HEK293 (cell line): ENCODE measurements at regions not wholly inside any gene's neighbourhood (a gene's known extent, or its start where the extent isn't known, plus 50 kb on each side); places are given as distances from the start of the nearest gene placed in this dataset.

Source experiments
- CTCF ChIA-PET: fragments of 350-600 bp; formaldehyde crosslinking; extraction: SDS; loops from one replicate; lab custom pipeline; 2021; ENCODE audit warnings: antibody characterized with exemption; lab: Yijun Ruan, JAX
- POLR2A ChIA-PET: fragments of 300-600 bp; formaldehyde crosslinking; extraction: SDS; loops from one replicate; lab custom pipeline; 2020; ENCODE audit warnings: antibody characterized with exemption, inconsistent platforms; lab: Yijun Ruan, JAX
- H3K27ac ChIP-seq: fragments of 200-500 bp; sonication (Bioruptor generic); 2 replicates; pipeline ENCODE4 v1.5.1; 2014; ENCODE audit warnings: low read depth, low read length, control low read depth, inconsistent platforms; ENCODE audit errors: extremely low read depth
- H3K36me3 ChIP-seq, 2 experiments: fragments of 200-500 bp in 1 of 2; sonication (Bioruptor generic) in 1 of 2; 1 replicate in 1 of 2; 2 replicates in 1 of 2; pipeline ENCODE4 v1.5.1; 2014 to 2017; ENCODE audit warnings: inconsistent platforms in 2 of 2, low read length in 2 of 2; ENCODE audit not compliant: control insufficient read depth in 2 of 2, insufficient read depth in 1 of 2
- H3K4me1 ChIP-seq: fragments of 200-500 bp; sonication (Bioruptor generic); 2 replicates; pipeline ENCODE4 v1.5.1; 2014; ENCODE audit warnings: mild to moderate bottlenecking, low read length, inconsistent platforms; ENCODE audit not compliant: control insufficient read depth, insufficient read depth
- H3K4me3 ChIP-seq: 2 replicates; pipeline ENCODE4 v1.5.1; 2011; ENCODE audit warnings: low read depth, mild to moderate bottlenecking, control low read depth, low read length, moderate library complexity
- H3K9me3 ChIP-seq: fragments of 200-500 bp; sonication (Bioruptor generic); 2 replicates; pipeline ENCODE4 v1.5.1; 2014; ENCODE audit warnings: low read depth, low read length, inconsistent platforms; ENCODE audit not compliant: control insufficient read depth, insufficient read depth
- ELK4 ChIP-seq: IDR thresholded peaks from 2 replicates; pipeline ENCODE4 v1.6.1; 2011; ENCODE audit warnings: mild to moderate bottlenecking, low read depth, low read length, borderline replicate concordance
- OVOL3 ChIP-seq: fragments of 450-650 bp; formaldehyde crosslinking; IDR thresholded peaks from 2 replicates; pipeline ENCODE4 v1.5.1; 2016; ENCODE audit warnings: missing biosample characterization, missing genetic modification characterization
- SALL2 ChIP-seq: fragments of 450-650 bp; formaldehyde crosslinking; IDR thresholded peaks from 2 replicates; pipeline ENCODE4 v1.5.0; 2017; ENCODE audit warnings: missing biosample characterization, mild to moderate bottlenecking, missing genetic modification characterization, borderline replicate concordance
- SP3 ChIP-seq: fragments of 450-650 bp; formaldehyde crosslinking; IDR thresholded peaks from 2 replicates; pipeline ENCODE4 v1.5.1; 2016; ENCODE audit warnings: missing biosample characterization, missing genetic modification characterization
- TCF7L2 ChIP-seq: IDR thresholded peaks from 2 replicates; pipeline ENCODE4 v1.6.1; 2011; ENCODE audit warnings: low read depth, mild to moderate bottlenecking, inconsistent platforms, low read length, moderate library complexity, borderline replicate concordance
- ZBTB21 ChIP-seq: fragments of 450-650 bp; formaldehyde crosslinking; IDR thresholded peaks from 2 replicates; pipeline ENCODE4 v1.5.1; 2017; ENCODE audit warnings: missing biosample characterization, missing genetic modification characterization
- ZFP37 ChIP-seq: fragments of 450-650 bp; formaldehyde crosslinking; IDR thresholded peaks from 2 replicates; pipeline ENCODE4 v1.5.1; 2016; ENCODE audit warnings: missing biosample characterization, missing genetic modification characterization
- ZFP41 ChIP-seq: fragments of 450-650 bp; formaldehyde crosslinking; IDR thresholded peaks from 2 replicates; pipeline ENCODE4 v1.5.1; 2016; ENCODE audit warnings: missing biosample characterization, missing genetic modification characterization, borderline replicate concordance
- ZNF10 ChIP-seq: fragments of 450-650 bp; formaldehyde crosslinking; IDR thresholded peaks from 2 replicates; pipeline ENCODE4 v1.5.1; 2017; ENCODE audit warnings: missing biosample characterization, missing genetic modification characterization
- ZNF132 ChIP-seq: fragments of 450-650 bp; formaldehyde crosslinking; IDR thresholded peaks from 2 replicates; pipeline ENCODE4 v1.5.1; 2017; ENCODE audit warnings: missing biosample characterization, missing genetic modification characterization, borderline replicate concordance
- ZNF2 ChIP-seq: fragments of 450-650 bp; formaldehyde crosslinking; IDR thresholded peaks from 2 replicates; pipeline ENCODE4 v1.5.1; 2016; ENCODE audit warnings: missing biosample characterization, missing genetic modification characterization
- ZNF211 ChIP-seq: fragments of 450-650 bp; formaldehyde crosslinking; IDR thresholded peaks from 2 replicates; pipeline ENCODE4 v1.5.1; 2016; ENCODE audit warnings: low read depth, missing biosample characterization, missing genetic modification characterization
- ZNF266 ChIP-seq: fragments of 450-650 bp; formaldehyde crosslinking; IDR thresholded peaks from 2 replicates; pipeline ENCODE4 v1.5.1; 2016; ENCODE audit warnings: missing biosample characterization, missing genetic modification characterization, low read depth
- ZNF302 ChIP-seq: fragments of 450-650 bp; formaldehyde crosslinking; IDR thresholded peaks from 2 replicates; pipeline ENCODE4 v1.5.1; 2016; ENCODE audit warnings: missing biosample characterization, missing genetic modification characterization, low read depth
- ZNF555 ChIP-seq: fragments of 450-650 bp; formaldehyde crosslinking; conservative IDR thresholded peaks from 2 replicates; pipeline ENCODE4 v1.5.1; 2017; ENCODE audit warnings: missing biosample characterization, mild to moderate bottlenecking, missing genetic modification characterization, inconsistent platforms
- ZNF621 ChIP-seq: fragments of 450-650 bp; formaldehyde crosslinking; IDR thresholded peaks from 2 replicates; pipeline ENCODE4 v1.5.1; 2017; ENCODE audit warnings: missing biosample characterization, missing genetic modification characterization
- ZNF623 ChIP-seq: fragments of 450-650 bp; formaldehyde crosslinking; IDR thresholded peaks from 2 replicates; pipeline ENCODE4 v1.5.1; 2016; ENCODE audit warnings: missing biosample characterization, missing genetic modification characterization
- ZNF664 ChIP-seq: fragments of 450-650 bp; formaldehyde crosslinking; IDR thresholded peaks from 2 replicates; pipeline ENCODE4 v1.5.1; 2016; ENCODE audit warnings: missing biosample characterization, missing genetic modification characterization
- ZNF830 ChIP-seq: fragments of 450-650 bp; IDR thresholded peaks from 2 replicates; pipeline ENCODE4 v1.5.0; 2018; ENCODE audit warnings: missing biosample characterization, missing genetic modification characterization, low read depth, mild to moderate bottlenecking, moderate library complexity
- ZSCAN16 ChIP-seq: fragments of 450-650 bp; formaldehyde crosslinking; IDR thresholded peaks from 2 replicates; pipeline ENCODE4 v1.5.1; 2016; ENCODE audit warnings: missing biosample characterization, missing genetic modification characterization
- TF ChIP-seq, protein P1 (sequence below): fragments of 450-650 bp; formaldehyde crosslinking; IDR thresholded peaks from 2 replicates; pipeline ENCODE4 v1.5.1; 2017; ENCODE audit warnings: missing biosample characterization, missing genetic modification characterization

- POLR2A ChIA-PET: no interaction called here
- H3K36me3 ChIP-seq: no peaks in the 10 kb centered on the region
- CTCF ChIA-PET: interaction anchor here (1.0 kb wide), 1 partner anchor 26 kb away, joined by 4 read pairs; no protein-coding TSS in a partner anchor
Observed at GRCh38 chr10:83897626-83898025, 241.7 kb upstream of the GHITM start.

DNA sequence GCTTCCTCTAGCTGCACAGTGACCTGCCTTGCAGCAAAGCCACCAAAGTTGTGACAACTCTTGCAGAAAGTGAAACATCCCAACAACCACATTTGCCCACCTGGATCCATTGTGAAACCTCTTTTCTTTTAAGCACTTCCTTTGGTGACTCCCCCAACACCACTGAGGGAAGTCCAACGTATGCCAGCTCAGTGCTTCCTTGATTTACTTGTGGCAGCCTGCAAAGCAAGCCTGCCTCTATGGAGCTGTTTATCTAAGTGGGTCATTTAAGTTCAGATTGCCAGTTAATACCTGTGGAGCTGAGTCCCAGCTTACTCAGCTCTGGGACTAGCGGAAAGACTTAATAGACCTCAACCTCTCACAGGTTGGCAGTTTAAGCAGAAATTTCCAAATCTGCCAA is 230.8 kb upstream of the GHITM start:
- CTCF ChIA-PET: no interaction called here
- H3K9me3 ChIP-seq: no peaks in the 10 kb centered on the region

More at GRCh38 chr10:83897626-83898025, 241.7 kb upstream of the GHITM start:
- TF ChIP-seq ZNF664 (tag by site-specific recombination) (no peak), ZSCAN16 (tag by site-specific recombination) (no peak), ZNF10 (no peak), ZFP37 (tag by site-specific recombination) (no peak), SALL2 (tag by site-specific recombination) (no peak), ZNF211 (tag by site-specific recombination) (no peak), ZNF621 (tag by site-specific recombination) (no peak), ZNF2 (tag by site-specific recombination) (no peak), ZNF266 (tag by site-specific recombination) (no peak), TCF7L2 (no peak), ZBTB21 (tag by site-specific recombination) (no peak)
- Histone ChIP-seq H3K4me1 (no peaks in the 10 kb centered on the region), H3K27ac (no peak overlapping the region), H3K9me3 (no peaks in the 10 kb centered on the region), H3K4me3 (no peak overlapping the region)

GRCh38 chr10:83909001-83909400 is 230.3 kb upstream of the GHITM start:
- no peaks in the 10 kb centered on the region for H3K4me1 ChIP-seq
- TF ChIP-seq SP3 (tag by site-specific recombination) (no peak), ZNF830 (tag by site-specific recombination) (no peak), ZNF302 (tag by site-specific recombination) (no peak), OVOL3 (tag by site-specific recombination) (no peak), ZNF555 (tag by site-specific recombination) (no peak)
- TF ChIP-seq, protein P1, sequence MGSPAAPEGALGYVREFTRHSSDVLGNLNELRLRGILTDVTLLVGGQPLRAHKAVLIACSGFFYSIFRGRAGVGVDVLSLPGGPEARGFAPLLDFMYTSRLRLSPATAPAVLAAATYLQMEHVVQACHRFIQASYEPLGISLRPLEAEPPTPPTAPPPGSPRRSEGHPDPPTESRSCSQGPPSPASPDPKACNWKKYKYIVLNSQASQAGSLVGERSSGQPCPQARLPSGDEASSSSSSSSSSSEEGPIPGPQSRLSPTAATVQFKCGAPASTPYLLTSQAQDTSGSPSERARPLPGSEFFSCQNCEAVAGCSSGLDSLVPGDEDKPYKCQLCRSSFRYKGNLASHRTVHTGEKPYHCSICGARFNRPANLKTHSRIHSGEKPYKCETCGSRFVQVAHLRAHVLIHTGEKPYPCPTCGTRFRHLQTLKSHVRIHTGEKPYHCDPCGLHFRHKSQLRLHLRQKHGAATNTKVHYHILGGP: no peak
- H3K27ac ChIP-seq: no peak overlapping the region
- POLR2A ChIA-PET: no interaction called here
- no peaks in the 10 kb centered on the region for H3K9me3 ChIP-seq
- H3K4me3 ChIP-seq: no peak overlapping the region
- no peaks in the 10 kb centered on the region for H3K36me3 ChIP-seq
- CTCF ChIA-PET: no interaction called here

More for the DNA sequence above, 230.8 kb upstream of the GHITM start:
- H3K27ac ChIP-seq: no peak overlapping the region
- H3K36me3 ChIP-seq: no peaks in the 10 kb centered on the region
- H3K4me3 ChIP-seq: no peak overlapping the region
- TF ChIP-seq ZNF623 (tag by site-specific recombination): no peak
- TF ChIP-seq ZNF132 (tag by site-specific recombination): no peak
- TF ChIP-seq ZNF2 (tag by site-specific recombination): no peak
- no peak for TF ChIP-seq ELK4
- TF ChIP-seq ZFP41 (tag by site-specific recombination): no peak
- no peaks in the 10 kb centered on the region for H3K4me1 ChIP-seq
- POLR2A ChIA-PET: no interaction called here
